ENCODE measurements at regions not wholly inside any gene's neighbourhood (a gene's known extent, or its start where the extent isn't known, plus 50 kb on each side); places are given as distances from the start of the nearest gene placed in this dataset.

DNA sequence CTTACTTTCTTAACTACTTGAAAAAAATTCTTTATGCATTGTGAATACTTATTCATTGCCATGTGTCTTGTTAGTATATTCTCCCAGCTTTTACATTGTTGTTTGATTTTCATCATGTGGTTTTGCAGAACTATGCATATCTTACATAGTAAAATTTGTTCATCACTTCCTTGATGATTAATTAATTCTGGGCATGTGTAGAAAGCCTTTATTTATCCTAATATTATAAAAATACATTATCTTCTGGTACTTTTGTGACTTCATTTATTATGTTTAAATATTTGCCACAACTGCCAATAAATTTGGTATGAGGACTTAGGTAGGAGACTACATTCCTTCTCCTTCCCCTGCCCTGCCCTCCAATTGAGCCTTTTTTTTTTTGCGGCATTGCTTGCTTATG lies 166.0 kb upstream of the ZNF32 start:
- no peak for TF ChIP-seq POLR2AphosphoS5 (IDR thresholded peaks at IDR 0.05; ENCODE audit: low read depth, low read length)
- TF ChIP-seq TAF1 (IDR thresholded peaks at IDR 0.05; ENCODE audit: borderline replicate concordance, insufficient read depth, low read length) = no peak
